ENCODE measurements at regions not wholly inside any gene's neighbourhood (a gene's known extent, or its start where the extent isn't known, plus 50 kb on each side); places are given as distances from the start of the nearest gene placed in this dataset.
"Not testable (repeated sequence)": the region's sequence is repeated elsewhere in the genome, so short reads cannot be mapped to it uniquely, and the experiment has no call there.

- intact Hi-C loops (cut with DNase I, micrococcal nuclease), result no loop called here
- H3K9me3 Mint-ChIP-seq (ENCODE audit: low read depth), result peaks cover 2% of the 10 kb centered on the region
- no peaks in the 10 kb centered on the region for H3K4me1 Mint-ChIP-seq
- ATAC-seq (no peak), DNase-seq (no peak)
- ChIA-PET CTCF (no interaction called here), POLR2A (no interaction called here)
- peaks cover 9% of the 10 kb centered on the region for H3K27me3 Mint-ChIP-seq
- H3K36me3 Mint-ChIP-seq (ENCODE audit: low read depth), result no peaks in the 10 kb centered on the region
- no peak overlapping the region for H3K4me3 Mint-ChIP-seq
- H3K27ac Mint-ChIP-seq, result no peak overlapping the region
These were observed 227.4 kb downstream of the INSC start for GRCh38 chr11:15342163-15342562.

GRCh38 chr11:15346907-15347306 is 232.2 kb downstream of the INSC start:
- Mint-ChIP-seq H3K4me1 (no peaks in the 10 kb centered on the region), H3K9me3 (ENCODE audit: low read depth) (no peaks in the 10 kb centered on the region), H3K27ac (no peak overlapping the region), H3K36me3 (ENCODE audit: low read depth) (no peaks in the 10 kb centered on the region), H3K27me3 (peaks cover 6% of the 10 kb centered on the region), H3K4me3 (no peak overlapping the region)
- no peak for DNase-seq
- intact Hi-C loops (cut with DNase I, micrococcal nuclease), result no loop called here
- ChIA-PET POLR2A (no interaction called here), CTCF (no interaction called here)
- no peak for ATAC-seq

- intact Hi-C loops (cut with DNase I, micrococcal nuclease), result no loop called here
- no peak for DNase-seq
- Mint-ChIP-seq H3K27ac (no peak overlapping the region), H3K9me3 (ENCODE audit: low read depth) (no peaks in the 10 kb centered on the region), H3K4me3 (no peak overlapping the region), H3K4me1 (no peaks in the 10 kb centered on the region), H3K36me3 (ENCODE audit: low read depth) (no peaks in the 10 kb centered on the region), H3K27me3 (peaks cover 4% of the 10 kb centered on the region)
- ChIA-PET POLR2A (no interaction called here), CTCF (no interaction called here)
- ATAC-seq, result no peak
These were observed 233.4 kb downstream of the INSC start for GRCh38 chr11:15347969-15348734.

- no peak for DNase-seq
- CTCF ChIA-PET, result interaction anchor here (0.7 to 1.2 kb wide), 2 partner anchors 39 to 187 kb away, joined by 3 to 4 read pairs; no protein-coding TSS in a partner anchor
- no peak overlapping the region for H3K27ac Mint-ChIP-seq
These were observed 234.7 kb downstream of the INSC start for GRCh38 chr11:15349413-15349812.

GRCh38 chr11:15361316-15361715 is 246.6 kb downstream of the INSC start:
- POLR2A ChIA-PET, result no interaction called here
- Mint-ChIP-seq H3K27ac (no peak overlapping the region), H3K4me1 (no peaks in the 10 kb centered on the region), H3K27me3 (peaks cover 2% of the 10 kb centered on the region), H3K9me3 (ENCODE audit: low read depth) (no peaks in the 10 kb centered on the region), H3K36me3 (ENCODE audit: low read depth) (no peaks in the 10 kb centered on the region), H3K4me3 (no peak overlapping the region)
- CTCF ChIA-PET, result no interaction called here
- ATAC-seq (no peak), DNase-seq (no peak)
- intact Hi-C loops (cut with DNase I, micrococcal nuclease), result no loop called here

More at GRCh38 chr11:15349413-15349812, 234.7 kb downstream of the INSC start:
- Mint-ChIP-seq H3K4me1 (no peaks in the 10 kb centered on the region), H3K9me3 (ENCODE audit: low read depth) (no peaks in the 10 kb centered on the region), H3K36me3 (ENCODE audit: low read depth) (no peaks in the 10 kb centered on the region), H3K4me3 (no peak overlapping the region), H3K27me3 (peaks cover 4% of the 10 kb centered on the region)
- no peak for ATAC-seq
- intact Hi-C loops (cut with DNase I, micrococcal nuclease), result no loop called here
- POLR2A ChIA-PET, result no interaction called here

- POLR2A ChIA-PET; H3K36me3 Mint-ChIP-seq (ENCODE audit: low read depth); intact Hi-C loops (cut with DNase I, micrococcal nuclease); DNase-seq; H3K9me3 Mint-ChIP-seq (ENCODE audit: low read depth); ATAC-seq; H3K4me3 Mint-ChIP-seq; CTCF ChIA-PET; H3K27ac Mint-ChIP-seq; H3K4me1 Mint-ChIP-seq; H3K27me3 Mint-ChIP-seq: not testable (repeated sequence)
These were observed 250.6 kb downstream of the INSC start for GRCh38 chr11:15365286-15365685.

- CTCF ChIA-PET, result no interaction called here
These were observed 253.0 kb downstream of the INSC start for GRCh38 chr11:15367695-15368094.

GRCh38 chr11:15370495-15371147 is 255.9 kb downstream of the INSC start:
- intact Hi-C loops (cut with DNase I, micrococcal nuclease), result no loop called here
- Mint-ChIP-seq H3K4me1 (no peaks in the 10 kb centered on the region), H3K9me3 (ENCODE audit: low read depth) (no peaks in the 10 kb centered on the region), H3K36me3 (ENCODE audit: low read depth) (no peaks in the 10 kb centered on the region), H3K4me3 (no peak overlapping the region), H3K27ac (no peak overlapping the region), H3K27me3 (peaks cover 2% of the 10 kb centered on the region)
- POLR2A ChIA-PET, result no interaction called here
- CTCF ChIA-PET, result no interaction called here
- ATAC-seq (no peak), DNase-seq (no peak)

More at GRCh38 chr11:15367695-15368094, 253.0 kb downstream of the INSC start:
- H3K4me1 Mint-ChIP-seq, result no peaks in the 10 kb centered on the region
- H3K4me3 Mint-ChIP-seq, result no peak overlapping the region
- H3K36me3 Mint-ChIP-seq (ENCODE audit: low read depth), result no peaks in the 10 kb centered on the region
- intact Hi-C loops (cut with DNase I, micrococcal nuclease), result no loop called here
- no peaks in the 10 kb centered on the region for H3K27me3 Mint-ChIP-seq
- no peak overlapping the region for H3K27ac Mint-ChIP-seq
- DNase-seq (no peak), ATAC-seq (no peak)
- POLR2A ChIA-PET, result no interaction called here
- H3K9me3 Mint-ChIP-seq (ENCODE audit: low read depth), result no peaks in the 10 kb centered on the region

GRCh38 chr11:15371533-15371932 is 256.8 kb downstream of the INSC start:
- H3K27me3 Mint-ChIP-seq, result peaks cover 4% of the 10 kb centered on the region

GRCh38 chr11:15374418-15374817 is 259.7 kb downstream of the INSC start:
- Mint-ChIP-seq H3K27ac (no peak overlapping the region), H3K4me1 (no peaks in the 10 kb centered on the region), H3K9me3 (ENCODE audit: low read depth) (no peaks in the 10 kb centered on the region), H3K4me3 (no peak overlapping the region), H3K36me3 (ENCODE audit: low read depth) (no peaks in the 10 kb centered on the region), H3K27me3 (peaks cover 4% of the 10 kb centered on the region)
- no peak for DNase-seq
- ChIA-PET POLR2A (no interaction called here), CTCF (no interaction called here)
- no peak for ATAC-seq
- intact Hi-C loops (cut with DNase I, micrococcal nuclease), result no loop called here

More at GRCh38 chr11:15371533-15371932, 256.8 kb downstream of the INSC start:
- H3K4me3 Mint-ChIP-seq, result no peak overlapping the region
- ATAC-seq (no peak), DNase-seq (no peak)
- no peaks in the 10 kb centered on the region for H3K36me3 Mint-ChIP-seq (ENCODE audit: low read depth)
- intact Hi-C loops (cut with DNase I, micrococcal nuclease), result no loop called here
- H3K9me3 Mint-ChIP-seq (ENCODE audit: low read depth), result no peaks in the 10 kb centered on the region
- H3K4me1 Mint-ChIP-seq, result no peaks in the 10 kb centered on the region
- no peak overlapping the region for H3K27ac Mint-ChIP-seq
- ChIA-PET CTCF (interaction anchor here (0.6 kb wide), 1 partner anchor 1024 kb away, joined by 3 read pairs; no protein-coding TSS in a partner anchor), POLR2A (no interaction called here)

- intact Hi-C loops (cut with DNase I, micrococcal nuclease), result no loop called here
- peaks cover 4% of the 10 kb centered on the region for H3K27me3 Mint-ChIP-seq
- ChIA-PET POLR2A (no interaction called here), CTCF (no interaction called here)
- H3K36me3 Mint-ChIP-seq (ENCODE audit: low read depth), result no peaks in the 10 kb centered on the region
- no peaks in the 10 kb centered on the region for H3K9me3 Mint-ChIP-seq (ENCODE audit: low read depth)
- H3K27ac Mint-ChIP-seq, result no peak overlapping the region
- no peak overlapping the region for H3K4me3 Mint-ChIP-seq
- DNase-seq, result no peak
- H3K4me1 Mint-ChIP-seq, result no peaks in the 10 kb centered on the region
- no peak for ATAC-seq
These were observed 264.2 kb downstream of the INSC start for GRCh38 chr11:15378941-15379340.

- ChIA-PET CTCF (no interaction called here), POLR2A (no interaction called here)
- Mint-ChIP-seq H3K4me1 (no peaks in the 10 kb centered on the region), H3K4me3 (no peak overlapping the region), H3K9me3 (ENCODE audit: low read depth) (no peaks in the 10 kb centered on the region), H3K27me3 (peaks cover 4% of the 10 kb centered on the region), H3K27ac (no peak overlapping the region), H3K36me3 (ENCODE audit: low read depth) (no peaks in the 10 kb centered on the region)
- intact Hi-C loops (cut with DNase I, micrococcal nuclease), result no loop called here
- ATAC-seq (no peak), DNase-seq (no peak)
These were observed 264.8 kb downstream of the INSC start for GRCh38 chr11:15379483-15379882.
